ENCODE measurements at regions not wholly inside any gene's neighbourhood (a gene's known extent, or its start where the extent isn't known, plus 50 kb on each side); places are given as distances from the start of the nearest gene placed in this dataset.

DNA sequence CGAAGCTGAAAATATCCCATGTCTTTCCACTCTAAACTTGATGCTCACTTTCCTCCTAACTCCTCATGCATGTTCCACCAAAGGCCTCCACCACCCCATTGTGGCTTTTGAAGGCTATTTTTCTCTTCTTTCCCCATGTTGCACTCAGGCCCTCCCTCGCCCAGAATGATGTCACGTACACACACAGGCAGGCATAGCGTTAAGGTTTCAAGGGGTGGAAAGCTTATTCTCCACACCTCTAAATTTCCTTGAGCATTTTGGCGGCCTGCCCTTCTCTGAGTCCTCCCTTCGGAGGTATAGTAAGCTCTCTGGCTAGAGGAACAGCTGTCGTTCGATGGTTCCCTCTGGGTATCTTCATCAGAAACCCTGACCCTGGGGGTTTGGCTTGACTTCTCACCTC is 673.5 kb downstream of the ACTL7B start:
- TF ChIP-seq, protein P1, sequence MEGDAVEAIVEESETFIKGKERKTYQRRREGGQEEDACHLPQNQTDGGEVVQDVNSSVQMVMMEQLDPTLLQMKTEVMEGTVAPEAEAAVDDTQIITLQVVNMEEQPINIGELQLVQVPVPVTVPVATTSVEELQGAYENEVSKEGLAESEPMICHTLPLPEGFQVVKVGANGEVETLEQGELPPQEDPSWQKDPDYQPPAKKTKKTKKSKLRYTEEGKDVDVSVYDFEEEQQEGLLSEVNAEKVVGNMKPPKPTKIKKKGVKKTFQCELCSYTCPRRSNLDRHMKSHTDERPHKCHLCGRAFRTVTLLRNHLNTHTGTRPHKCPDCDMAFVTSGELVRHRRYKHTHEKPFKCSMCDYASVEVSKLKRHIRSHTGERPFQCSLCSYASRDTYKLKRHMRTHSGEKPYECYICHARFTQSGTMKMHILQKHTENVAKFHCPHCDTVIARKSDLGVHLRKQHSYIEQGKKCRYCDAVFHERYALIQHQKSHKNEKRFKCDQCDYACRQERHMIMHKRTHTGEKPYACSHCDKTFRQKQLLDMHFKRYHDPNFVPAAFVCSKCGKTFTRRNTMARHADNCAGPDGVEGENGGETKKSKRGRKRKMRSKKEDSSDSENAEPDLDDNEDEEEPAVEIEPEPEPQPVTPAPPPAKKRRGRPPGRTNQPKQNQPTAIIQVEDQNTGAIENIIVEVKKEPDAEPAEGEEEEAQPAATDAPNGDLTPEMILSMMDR (IDR thresholded peaks at IDR 0.05) = no peak
- no peak for TF ChIP-seq POLR2A (IDR thresholded peaks at IDR 0.05)

Data from transverse colon (tissue), 3 donors.